ENCODE measurements at regions not wholly inside any gene's neighbourhood (a gene's known extent, or its start where the extent isn't known, plus 50 kb on each side); places are given as distances from the start of the nearest gene placed in this dataset.

DNA sequence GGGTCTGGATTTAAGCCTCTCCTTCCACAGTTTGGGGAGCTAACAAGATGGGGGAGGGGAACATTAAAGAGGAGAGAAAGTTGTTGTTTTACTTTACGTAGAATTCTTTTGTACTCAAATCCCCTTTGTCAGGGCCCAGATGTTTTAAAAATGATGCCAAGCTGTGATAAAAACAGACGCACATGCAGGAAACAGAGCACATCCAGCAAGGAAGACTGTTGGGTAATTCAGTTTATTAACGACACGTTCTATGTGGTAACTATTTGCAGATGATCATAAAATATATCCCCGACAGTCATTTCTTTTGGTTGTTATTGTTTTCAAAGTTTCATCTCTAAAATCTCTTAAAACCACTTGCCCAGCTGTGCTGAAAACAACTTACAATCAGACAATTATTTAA is 307.0 kb upstream of the PRDM1 start:
- H3K9me3 ChIP-seq (ENCODE audit: control insufficient read depth, insufficient read depth, low read length) = peaks cover 3% of the 10 kb centered on the region
- H3K36me3 ChIP-seq (ENCODE audit: control insufficient read depth, insufficient read depth, low read length) = no peaks in the 10 kb centered on the region
- H3K4me3 ChIP-seq (ENCODE audit: low read depth, low read length) = no peak overlapping the region
- H3K27me3 ChIP-seq (ENCODE audit: control insufficient read depth, insufficient read depth, low read length) = no peaks in the 10 kb centered on the region
- no peak overlapping the region for H3K9ac ChIP-seq (ENCODE audit: low read depth, low read length)
- no peaks in the 10 kb centered on the region for H3K4me1 ChIP-seq (ENCODE audit: control insufficient read depth, insufficient read depth, low read length)

DNA sequence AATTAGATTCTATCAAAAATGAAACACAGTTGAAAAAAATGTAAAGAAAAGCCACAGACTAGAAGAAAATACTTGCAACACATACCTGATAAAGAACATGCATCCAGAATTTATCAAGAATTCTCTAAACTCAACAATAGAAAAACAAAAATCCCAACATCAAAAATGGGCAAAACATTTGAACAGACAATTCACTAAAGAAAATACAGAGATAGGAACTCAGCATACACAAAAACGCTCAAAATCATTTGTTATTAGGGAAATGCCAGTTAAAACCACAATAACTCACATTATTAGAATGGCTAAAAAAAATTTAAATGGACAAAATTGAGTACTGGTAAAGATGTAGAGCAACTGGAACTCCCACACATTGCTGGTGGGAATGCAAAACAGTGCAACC is 311.0 kb upstream of the PRDM1 start:
- no peaks in the 10 kb centered on the region for H3K36me3 ChIP-seq (ENCODE audit: control insufficient read depth, insufficient read depth, low read length)
- H3K9ac ChIP-seq (ENCODE audit: low read depth, low read length) = no peak overlapping the region
- peaks cover 3% of the 10 kb centered on the region for H3K9me3 ChIP-seq (ENCODE audit: control insufficient read depth, insufficient read depth, low read length)
- H3K4me1 ChIP-seq (ENCODE audit: control insufficient read depth, insufficient read depth, low read length) = no peaks in the 10 kb centered on the region
- no peak overlapping the region for H3K4me3 ChIP-seq (ENCODE audit: low read depth, low read length)
- no peaks in the 10 kb centered on the region for H3K27me3 ChIP-seq (ENCODE audit: control insufficient read depth, insufficient read depth, low read length)

- Histone ChIP-seq H3K4me3 (ENCODE audit: low read depth, low read length) (no peak overlapping the region), H3K9ac (ENCODE audit: low read depth, low read length) (no peak overlapping the region), H3K27me3 (ENCODE audit: control insufficient read depth, insufficient read depth, low read length) (no peaks in the 10 kb centered on the region), H3K4me1 (ENCODE audit: control insufficient read depth, insufficient read depth, low read length) (no peaks in the 10 kb centered on the region), H3K36me3 (ENCODE audit: control insufficient read depth, insufficient read depth, low read length) (no peaks in the 10 kb centered on the region), H3K9me3 (ENCODE audit: control insufficient read depth, insufficient read depth, low read length) (peaks cover 3% of the 10 kb centered on the region)
Measured at GRCh38 chr6:105774247-105774646, 311.9 kb upstream of the PRDM1 start.

DNA sequence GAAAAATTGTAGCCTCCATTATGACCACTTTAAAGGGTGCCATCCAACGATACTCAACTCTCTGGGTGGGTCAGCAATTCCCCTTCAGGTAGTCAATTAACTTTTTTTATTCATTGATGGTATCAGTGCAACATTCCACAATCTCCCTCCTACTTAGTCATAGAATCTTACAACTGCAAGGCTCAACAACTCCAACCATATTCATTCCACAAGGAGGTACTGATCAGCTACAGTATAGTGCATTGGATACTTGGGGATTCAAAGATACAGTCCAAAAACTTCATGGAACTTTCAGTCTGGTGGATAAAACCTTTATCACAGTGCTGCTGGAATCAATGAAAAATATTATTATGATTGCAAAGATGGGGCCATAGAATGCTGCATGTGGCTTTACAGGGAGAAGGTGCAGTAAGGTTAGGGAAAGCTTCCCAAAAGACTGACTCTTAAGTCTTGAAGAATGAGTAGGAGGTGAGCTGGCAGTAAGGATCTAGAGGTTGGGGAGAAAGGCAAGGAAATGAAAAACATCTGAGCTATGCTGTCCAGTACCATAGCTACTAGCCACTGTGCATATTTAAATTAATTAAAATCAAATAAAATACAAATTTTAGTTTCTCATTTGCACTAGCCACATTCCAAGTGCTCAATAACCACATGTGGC is 314.7 kb upstream of the PRDM1 start:
- Histone ChIP-seq H3K9me3 (ENCODE audit: control insufficient read depth, insufficient read depth, low read length) (peaks cover 3% of the 10 kb centered on the region), H3K36me3 (ENCODE audit: control insufficient read depth, insufficient read depth, low read length) (no peaks in the 10 kb centered on the region), H3K27me3 (ENCODE audit: control insufficient read depth, insufficient read depth, low read length) (no peaks in the 10 kb centered on the region), H3K4me3 (ENCODE audit: low read depth, low read length) (no peak overlapping the region), H3K4me1 (ENCODE audit: control insufficient read depth, insufficient read depth, low read length) (no peaks in the 10 kb centered on the region), H3K9ac (ENCODE audit: low read depth, low read length) (no peak overlapping the region)

- H3K27me3 ChIP-seq (ENCODE audit: control insufficient read depth, insufficient read depth, low read length) = no peaks in the 10 kb centered on the region
- no peak overlapping the region for H3K4me3 ChIP-seq (ENCODE audit: low read depth, low read length)
- H3K36me3 ChIP-seq (ENCODE audit: control insufficient read depth, insufficient read depth, low read length) = no peaks in the 10 kb centered on the region
- no peak overlapping the region for H3K9ac ChIP-seq (ENCODE audit: low read depth, low read length)
- H3K4me1 ChIP-seq (ENCODE audit: control insufficient read depth, insufficient read depth, low read length) = no peaks in the 10 kb centered on the region
- H3K9me3 ChIP-seq (ENCODE audit: control insufficient read depth, insufficient read depth, low read length) = no peaks in the 10 kb centered on the region
Measured at GRCh38 chr6:105769987-105770386, 316.1 kb upstream of the PRDM1 start.

GRCh38 chr6:105769197-105769596 is 316.9 kb upstream of the PRDM1 start:
- Histone ChIP-seq H3K9me3 (ENCODE audit: control insufficient read depth, insufficient read depth, low read length) (no peaks in the 10 kb centered on the region), H3K4me3 (ENCODE audit: low read depth, low read length) (no peak overlapping the region), H3K36me3 (ENCODE audit: control insufficient read depth, insufficient read depth, low read length) (no peaks in the 10 kb centered on the region), H3K9ac (ENCODE audit: low read depth, low read length) (no peak overlapping the region), H3K4me1 (ENCODE audit: control insufficient read depth, insufficient read depth, low read length) (no peaks in the 10 kb centered on the region), H3K27me3 (ENCODE audit: control insufficient read depth, insufficient read depth, low read length) (no peaks in the 10 kb centered on the region)

DNA sequence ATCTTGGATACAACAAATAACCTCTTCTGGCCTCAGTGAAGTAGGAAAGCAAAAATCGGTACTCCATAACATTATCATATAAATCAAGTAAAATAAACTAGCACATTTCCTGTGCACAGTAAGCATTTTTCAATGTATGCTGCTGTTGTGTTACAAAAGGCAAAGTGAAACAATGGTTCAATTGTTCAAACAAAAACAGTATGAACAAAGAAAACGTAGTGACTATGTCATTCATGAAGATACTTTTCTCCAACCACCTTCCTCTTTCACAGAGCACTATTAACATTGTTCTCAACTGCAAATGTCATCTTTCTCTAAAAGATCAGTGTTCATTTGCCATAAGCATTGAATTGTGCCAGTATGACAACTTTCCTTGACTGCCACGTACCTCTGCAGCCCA is 318.6 kb upstream of the PRDM1 start:
- Histone ChIP-seq H3K4me3 (ENCODE audit: low read depth, low read length) (no peak overlapping the region), H3K9me3 (ENCODE audit: control insufficient read depth, insufficient read depth, low read length) (no peaks in the 10 kb centered on the region), H3K27me3 (ENCODE audit: control insufficient read depth, insufficient read depth, low read length) (no peaks in the 10 kb centered on the region), H3K9ac (ENCODE audit: low read depth, low read length) (no peak overlapping the region), H3K4me1 (ENCODE audit: control insufficient read depth, insufficient read depth, low read length) (no peaks in the 10 kb centered on the region), H3K36me3 (ENCODE audit: control insufficient read depth, insufficient read depth, low read length) (no peaks in the 10 kb centered on the region)

- H3K4me1 ChIP-seq (ENCODE audit: control insufficient read depth, insufficient read depth, low read length) = no peaks in the 10 kb centered on the region
- no peaks in the 10 kb centered on the region for H3K9me3 ChIP-seq (ENCODE audit: control insufficient read depth, insufficient read depth, low read length)
- H3K9ac ChIP-seq (ENCODE audit: low read depth, low read length) = no peak overlapping the region
- H3K4me3 ChIP-seq (ENCODE audit: low read depth, low read length) = no peak overlapping the region
- no peaks in the 10 kb centered on the region for H3K27me3 ChIP-seq (ENCODE audit: control insufficient read depth, insufficient read depth, low read length)
- H3K36me3 ChIP-seq (ENCODE audit: control insufficient read depth, insufficient read depth, low read length) = no peaks in the 10 kb centered on the region
Measured at GRCh38 chr6:105765239-105765638, 320.9 kb upstream of the PRDM1 start.

DNA sequence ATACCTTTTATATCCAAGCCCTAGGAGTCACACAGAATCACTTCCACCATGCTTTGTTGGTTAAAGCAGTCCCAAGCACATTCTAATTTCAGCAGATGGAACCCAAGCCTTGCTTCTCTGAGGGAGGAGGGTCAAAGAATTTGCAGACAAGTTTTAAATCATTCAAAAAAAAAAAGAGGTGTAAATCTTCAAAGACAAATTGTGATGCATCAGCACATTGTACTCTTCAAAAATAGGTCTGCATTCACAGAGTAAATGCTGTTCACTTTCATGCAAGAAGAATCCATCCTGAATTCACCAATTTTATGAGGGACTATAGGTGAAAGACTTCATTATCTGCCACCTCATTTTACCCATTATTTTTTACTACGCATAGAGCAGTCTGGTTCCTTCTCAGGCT is 321.8 kb upstream of the PRDM1 start:
- no peaks in the 10 kb centered on the region for H3K9me3 ChIP-seq (ENCODE audit: control insufficient read depth, insufficient read depth, low read length)
- no peaks in the 10 kb centered on the region for H3K27me3 ChIP-seq (ENCODE audit: control insufficient read depth, insufficient read depth, low read length)
- H3K36me3 ChIP-seq (ENCODE audit: control insufficient read depth, insufficient read depth, low read length) = no peaks in the 10 kb centered on the region
- H3K4me1 ChIP-seq (ENCODE audit: control insufficient read depth, insufficient read depth, low read length) = no peaks in the 10 kb centered on the region
- no peak overlapping the region for H3K4me3 ChIP-seq (ENCODE audit: low read depth, low read length)
- H3K9ac ChIP-seq (ENCODE audit: low read depth, low read length) = no peak overlapping the region

DNA sequence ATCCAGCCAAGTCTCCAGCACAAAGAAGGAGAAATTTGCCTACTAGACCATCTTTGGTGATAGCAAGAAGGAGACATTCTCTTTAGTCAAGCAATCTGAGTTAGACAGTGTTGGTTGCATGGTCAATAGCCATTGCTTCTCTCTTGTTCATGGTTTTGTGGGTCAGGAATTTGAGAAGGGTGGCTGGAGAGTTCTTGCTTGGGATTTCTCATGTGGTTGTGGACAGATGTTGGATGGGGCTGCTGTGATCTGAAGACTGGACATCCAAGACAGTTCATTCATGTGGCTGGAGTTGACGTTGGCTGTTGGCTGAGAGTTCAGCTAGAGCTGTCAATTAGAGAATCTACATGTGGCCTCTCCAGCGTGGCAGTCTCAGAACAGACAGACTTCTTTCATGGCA is 322.3 kb upstream of the PRDM1 start:
- Histone ChIP-seq H3K4me1 (ENCODE audit: control insufficient read depth, insufficient read depth, low read length) (no peaks in the 10 kb centered on the region), H3K9me3 (ENCODE audit: control insufficient read depth, insufficient read depth, low read length) (no peaks in the 10 kb centered on the region)

GRCh38 chr6:105760746-105761145 is 325.4 kb upstream of the PRDM1 start:
- no peaks in the 10 kb centered on the region for H3K27me3 ChIP-seq (ENCODE audit: control insufficient read depth, insufficient read depth, low read length)
- no peaks in the 10 kb centered on the region for H3K9me3 ChIP-seq (ENCODE audit: control insufficient read depth, insufficient read depth, low read length)
- H3K9ac ChIP-seq (ENCODE audit: low read depth, low read length) = no peak overlapping the region
- H3K4me1 ChIP-seq (ENCODE audit: control insufficient read depth, insufficient read depth, low read length) = no peaks in the 10 kb centered on the region
- no peaks in the 10 kb centered on the region for H3K36me3 ChIP-seq (ENCODE audit: control insufficient read depth, insufficient read depth, low read length)
- no peak overlapping the region for H3K4me3 ChIP-seq (ENCODE audit: low read depth, low read length)

More for the DNA sequence above, 322.3 kb upstream of the PRDM1 start:
- no peaks in the 10 kb centered on the region for H3K27me3 ChIP-seq (ENCODE audit: control insufficient read depth, insufficient read depth, low read length)
- no peak overlapping the region for H3K4me3 ChIP-seq (ENCODE audit: low read depth, low read length)
- no peaks in the 10 kb centered on the region for H3K36me3 ChIP-seq (ENCODE audit: control insufficient read depth, insufficient read depth, low read length)
- no peak overlapping the region for H3K9ac ChIP-seq (ENCODE audit: low read depth, low read length)

DNA sequence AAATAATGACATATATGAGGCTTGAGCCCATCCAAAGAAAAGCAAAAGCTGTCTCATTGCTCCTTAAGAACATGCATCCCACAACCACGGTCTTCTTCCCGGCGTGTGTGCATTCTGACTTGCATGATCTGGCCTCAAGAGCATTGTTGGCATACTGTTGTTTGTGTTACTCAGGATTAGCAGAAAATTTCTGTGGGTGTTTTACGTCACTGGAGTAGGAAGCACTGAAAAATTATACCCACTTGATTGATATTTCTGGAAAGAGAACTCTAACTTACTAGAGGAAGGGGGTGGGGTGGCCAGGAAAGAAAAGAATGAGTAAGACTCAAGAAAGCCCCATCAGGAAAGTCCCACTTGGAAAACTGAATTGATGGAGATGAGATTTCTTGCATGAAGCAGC is 326.2 kb upstream of the PRDM1 start:
- Histone ChIP-seq H3K4me3 (ENCODE audit: low read depth, low read length) (no peak overlapping the region), H3K9ac (ENCODE audit: low read depth, low read length) (no peak overlapping the region), H3K36me3 (ENCODE audit: control insufficient read depth, insufficient read depth, low read length) (no peaks in the 10 kb centered on the region), H3K9me3 (ENCODE audit: control insufficient read depth, insufficient read depth, low read length) (no peaks in the 10 kb centered on the region), H3K4me1 (ENCODE audit: control insufficient read depth, insufficient read depth, low read length) (no peaks in the 10 kb centered on the region), H3K27me3 (ENCODE audit: control insufficient read depth, insufficient read depth, low read length) (no peaks in the 10 kb centered on the region)

Data from iPS-15b (cell line).